ENCODE measurements at regions not wholly inside any gene's neighbourhood (a gene's known extent, or its start where the extent isn't known, plus 50 kb on each side); places are given as distances from the start of the nearest gene placed in this dataset.

GRCh38 chr16:52852978-52853377, 199.7 kb downstream of the CHD9NB start:
- TF ChIP-seq CTCF (IDR thresholded peaks at IDR 0.05), result no peak
- no peak for TF ChIP-seq EZH2 (IDR thresholded peaks at IDR 0.05)
- no peak for TF ChIP-seq EZH2phosphoT487 (IDR thresholded peaks at IDR 0.05)

Measured in neural progenitor cell (in vitro differentiated cells).